Erythroblast (primary cell): ENCODE measurements at regions not wholly inside any gene's neighbourhood (a gene's known extent, or its start where the extent isn't known, plus 50 kb on each side); places are given as distances from the start of the nearest gene placed in this dataset.

Experiments used
- GATA1 ChIP-seq: IDR thresholded peaks from 2 replicates; pipeline ENCODE4 v1.6.1; 2011; ENCODE audit warnings: low read depth, mild to moderate bottlenecking, control low read depth, low read length, moderate library complexity
- POLR2A ChIP-seq: IDR thresholded peaks from 2 replicates; pipeline ENCODE4 v1.6.1; 2011; ENCODE audit warnings: mild to moderate bottlenecking, low read length

- TF ChIP-seq POLR2A (no peak), GATA1 (no peak)
These were observed 206.2 kb downstream of the HNMT start for GRCh38 chr2:138170485-138170884.
